A549 (cell line): ENCODE measurements at regions not wholly inside any gene's neighbourhood (a gene's known extent, or its start where the extent isn't known, plus 50 kb on each side); places are given as distances from the start of the nearest gene placed in this dataset.

Experiments
- ATAC-seq, 2 experiments: fragments of 200-7000 bp in 1 of 2; fragments of >200 bp in 1 of 2; cut with Nextera tagmentation in 1 of 2; cut with Tn5 transposase in 1 of 2; 3 replicates each; pipeline versions ENCODE4 v1.8.0 to v1.9.1; 2018 to 2020; ENCODE audit warnings: mild to moderate bottlenecking in 1 of 2, moderate library complexity in 1 of 2
- CTCF ChIA-PET: fragments of 300-600 bp; sonication (Branson Sonifier 250); formaldehyde crosslinking; extraction: SDS; loops from one replicate; lab custom pipeline; 2021; ENCODE audit warnings: antibody characterized with exemption, inconsistent platforms; lab: Yijun Ruan, JAX
- POLR2A ChIA-PET: fragments of 350-600 bp; formaldehyde crosslinking; extraction: SDS; loops from one replicate; lab custom pipeline; 2021; ENCODE audit warnings: antibody characterized with exemption, inconsistent platforms; lab: Yijun Ruan, JAX
- DNase-seq, 2 experiments: peaks; one replicate each; pipeline versions ENCODE4 v3.0.0 to v3.0.0-alpha.2; 2011 to 2016; ENCODE audit warnings: low read depth in 1 of 2, low spot score in 1 of 2
- FAIRE-seq: peaks from 2 replicates; lab custom pipeline; 2011; peaks lifted over from hg19 to GRCh38; lab: Jason Lieb, UNC
- H3K27ac ChIP-seq, 2 experiments: fragments of >200 bp; sonication (Bioruptor Twin); formaldehyde crosslinking; 3 replicates each; pipeline ENCODE4 v1.5.1; 2016 to 2017
- H3K4me1 ChIP-seq: fragments of >200 bp; sonication (Bioruptor Twin); formaldehyde crosslinking; 3 replicates; pipeline ENCODE4 v1.6.1; 2016
- H3K4me2 ChIP-seq: fragments of >200 bp; sonication (Bioruptor Twin); formaldehyde crosslinking; 3 replicates; pipeline ENCODE4 v1.6.1; 2016
- H3K4me3 ChIP-seq: fragments of >200 bp; sonication (Bioruptor Twin); formaldehyde crosslinking; 3 replicates; pipeline ENCODE4 v1.5.1; 2016
- H3K9me3 ChIP-seq: fragments of >200 bp; sonication (Bioruptor Twin); formaldehyde crosslinking; 3 replicates; pipeline ENCODE4 v1.6.1; 2016
- ATOH8 ChIP-seq: fragments of 250-450 bp; sonication (Bioruptor Pico); IDR thresholded peaks from 2 replicates; pipeline ENCODE4 v1.5.0; 2020; ENCODE audit warnings: low read depth, mild to moderate bottlenecking, moderate library complexity
- BHLHE40 ChIP-seq: IDR thresholded peaks from 2 replicates; pipeline ENCODE4 v1.6.1; 2012; ENCODE audit warnings: low read depth, low read length, inconsistent platforms
- CBX2 ChIP-seq: fragments of 200-600 bp; sonication (generic); IDR thresholded peaks from 2 replicates; pipeline ENCODE4 v1.6.1; 2016; ENCODE audit warnings: low read depth, mild to moderate bottlenecking, borderline replicate concordance
- CHD2 ChIP-seq: fragments of 150-350 bp; IDR thresholded peaks from 2 replicates; pipeline ENCODE4 v1.6.1; 2014; ENCODE audit warnings: low read length; ENCODE audit not compliant: partially characterized antibody
- EHF ChIP-seq: fragments of 250-450 bp; sonication (Bioruptor Pico); IDR thresholded peaks from 2 replicates; pipeline ENCODE4 v1.5.0; 2020; ENCODE audit warnings: mild to moderate bottlenecking
- FOSB ChIP-seq: fragments of 250-450 bp; sonication (Bioruptor Pico); IDR thresholded peaks from 2 replicates; pipeline ENCODE4 v1.5.0; 2020; ENCODE audit warnings: mild to moderate bottlenecking, moderate library complexity
- HDAC2 ChIP-seq: fragments of 200-600 bp; sonication (generic); IDR thresholded peaks from 2 replicates; pipeline ENCODE4 v1.6.1; 2016
- HEYL ChIP-seq: fragments of 250-450 bp; sonication (Bioruptor Pico); IDR thresholded peaks from 2 replicates; pipeline ENCODE4 v1.8.0; 2021; ENCODE audit warnings: mild to moderate bottlenecking, moderate library complexity
- HOXA7 ChIP-seq: fragments of 250-450 bp; sonication (Bioruptor Pico); IDR thresholded peaks from 2 replicates; pipeline ENCODE4 v1.5.0; 2020; ENCODE audit warnings: mild to moderate bottlenecking, moderate library complexity
- KDM1A ChIP-seq: fragments of 200-600 bp; sonication (generic); IDR thresholded peaks from 2 replicates; pipeline ENCODE4 v1.6.1; 2016; ENCODE audit warnings: low read depth, mild to moderate bottlenecking
- KDM5A ChIP-seq: fragments of 200-600 bp; sonication (generic); IDR thresholded peaks from 2 replicates; pipeline ENCODE4 v1.6.1; 2016; ENCODE audit warnings: antibody characterized with exemption, mild to moderate bottlenecking
- NPAS2 ChIP-seq: fragments of 250-450 bp; sonication (Bioruptor Pico); IDR thresholded peaks from 2 replicates; pipeline ENCODE4 v1.8.0; 2022; ENCODE audit warnings: mild to moderate bottlenecking, moderate library complexity, borderline replicate concordance
- NR3C1 ChIP-seq: fragments of >200 bp; sonication (Bioruptor Twin); formaldehyde crosslinking; IDR thresholded peaks from 3 replicates; pipeline ENCODE4 v1.6.1; 2017
- POLR2A ChIP-seq: IDR thresholded peaks from 2 replicates; pipeline ENCODE4 v1.6.1; 2012; ENCODE audit warnings: mild to moderate bottlenecking, low read length
- RAD21 ChIP-seq, 2 experiments: fragments of >200 bp in 1 of 2; sonication (Bioruptor Twin) in 1 of 2; formaldehyde crosslinking in 1 of 2; IDR thresholded peaks in 1 of 2; conservative IDR thresholded peaks in 1 of 2; 2 replicates in 1 of 2; 3 replicates in 1 of 2; pipeline ENCODE4 v1.6.1; 2012 to 2018; ENCODE audit warnings: inconsistent platforms in 1 of 2
- RARB ChIP-seq: fragments of 250-450 bp; sonication (Bioruptor Pico); IDR thresholded peaks from 2 replicates; pipeline ENCODE4 v1.8.0; 2021; ENCODE audit warnings: mild to moderate bottlenecking, moderate library complexity
- RCOR1 ChIP-seq: fragments of 150-350 bp; IDR thresholded peaks from 2 replicates; pipeline ENCODE4 v1.6.1; 2014; ENCODE audit warnings: antibody characterized with exemption, low read length, low read depth
- REST ChIP-seq: fragments of 200-600 bp; sonication (generic); IDR thresholded peaks from 2 replicates; pipeline ENCODE4 v1.6.1; 2016; ENCODE audit warnings: antibody characterized with exemption, mild to moderate bottlenecking, moderate library complexity
- RFX5 ChIP-seq: fragments of 450-650 bp; IDR thresholded peaks from 2 replicates; pipeline ENCODE4 v1.7.1; 2014; ENCODE audit warnings: antibody characterized with exemption, mild to moderate bottlenecking, moderate library complexity
- RNF2 ChIP-seq: fragments of 200-600 bp; sonication (generic); IDR thresholded peaks from 2 replicates; pipeline ENCODE4 v1.6.1; 2016; ENCODE audit warnings: low read depth, mild to moderate bottlenecking, antibody characterized with exemption, moderate library complexity, borderline replicate concordance
- SMC3 ChIP-seq: fragments of >200 bp; sonication (Bioruptor Twin); formaldehyde crosslinking; IDR thresholded peaks from 3 replicates; pipeline ENCODE4 v1.6.1; 2018; ENCODE audit warnings: inconsistent platforms
- TFCP2L1 ChIP-seq: fragments of 250-450 bp; sonication (Bioruptor Pico); IDR thresholded peaks from 2 replicates; pipeline ENCODE4 v1.5.0; 2021; ENCODE audit warnings: mild to moderate bottlenecking
- TP53 ChIP-seq: fragments of 250-450 bp; sonication (Bioruptor Pico); IDR thresholded peaks from 2 replicates; pipeline ENCODE4 v1.5.0; 2021; ENCODE audit warnings: mild to moderate bottlenecking, moderate library complexity
- WGBS: methylation state at CpG from one replicate; pipeline ENCODE4 v1.1.6; 2017; ENCODE audit errors: missing lambda C conversion rate; 5-methylcytosine and 5-hydroxymethylcytosine counted together
- TF ChIP-seq, protein P1 (sequence below): fragments of >200 bp; sonication (Bioruptor Twin); formaldehyde crosslinking; IDR thresholded peaks from 3 replicates; pipeline ENCODE4 v1.5.1; 2016
- TF ChIP-seq, protein P2 (sequence below): IDR thresholded peaks from 2 replicates; pipeline ENCODE4 v1.6.1; 2012; ENCODE audit warnings: low read depth, borderline replicate concordance

- CTCF ChIA-PET = interaction anchor here (1.2 kb wide), 1 partner anchor 13 kb away, joined by 4 read pairs; no protein-coding TSS in a partner anchor
- Histone ChIP-seq H3K4me3 (no peak overlapping the region), H3K4me2 (no peak overlapping the region), H3K27ac (no peak overlapping the region), H3K9me3 (no peaks in the 10 kb centered on the region), H3K4me1 (no peaks in the 10 kb centered on the region)
- ATAC-seq (no peak), DNase-seq (no peak), FAIRE-seq (no peak)
- POLR2A ChIA-PET = no interaction called here
- WGBS = 25% methylated on average over 1 of the region's 1 CpG
- TF ChIP-seq NR3C1 = no peak
- TF ChIP-seq BHLHE40 = no peak
- TF ChIP-seq HEYL (CRISPR knock-in tag) = no peak
- no peak for TF ChIP-seq ATOH8 (CRISPR knock-in tag)
- no peak for TF ChIP-seq RAD21 (conservative IDR thresholded peaks at IDR 0.05 in 1 of 2, IDR thresholded peaks at IDR 0.05 in 1 of 2)
- TF ChIP-seq, protein P1, sequence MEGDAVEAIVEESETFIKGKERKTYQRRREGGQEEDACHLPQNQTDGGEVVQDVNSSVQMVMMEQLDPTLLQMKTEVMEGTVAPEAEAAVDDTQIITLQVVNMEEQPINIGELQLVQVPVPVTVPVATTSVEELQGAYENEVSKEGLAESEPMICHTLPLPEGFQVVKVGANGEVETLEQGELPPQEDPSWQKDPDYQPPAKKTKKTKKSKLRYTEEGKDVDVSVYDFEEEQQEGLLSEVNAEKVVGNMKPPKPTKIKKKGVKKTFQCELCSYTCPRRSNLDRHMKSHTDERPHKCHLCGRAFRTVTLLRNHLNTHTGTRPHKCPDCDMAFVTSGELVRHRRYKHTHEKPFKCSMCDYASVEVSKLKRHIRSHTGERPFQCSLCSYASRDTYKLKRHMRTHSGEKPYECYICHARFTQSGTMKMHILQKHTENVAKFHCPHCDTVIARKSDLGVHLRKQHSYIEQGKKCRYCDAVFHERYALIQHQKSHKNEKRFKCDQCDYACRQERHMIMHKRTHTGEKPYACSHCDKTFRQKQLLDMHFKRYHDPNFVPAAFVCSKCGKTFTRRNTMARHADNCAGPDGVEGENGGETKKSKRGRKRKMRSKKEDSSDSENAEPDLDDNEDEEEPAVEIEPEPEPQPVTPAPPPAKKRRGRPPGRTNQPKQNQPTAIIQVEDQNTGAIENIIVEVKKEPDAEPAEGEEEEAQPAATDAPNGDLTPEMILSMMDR = no peak
- no peak for TF ChIP-seq EHF (CRISPR knock-in tag)
- TF ChIP-seq CBX2 = no peak
- no peak for TF ChIP-seq RARB
- no peak for TF ChIP-seq TP53 (CRISPR knock-in tag)
- no peak for TF ChIP-seq RFX5
Measured at GRCh38 chr4:138500869-138501268, 258.7 kb upstream of the SLC7A11 start.

GRCh38 chr4:138499627-138500026 is 257.5 kb upstream of the SLC7A11 start:
- CTCF ChIA-PET = interaction anchor here (1.1 kb wide), 1 partner anchor 9 kb away, joined by 3 read pairs; no protein-coding TSS in a partner anchor
- no peak for FAIRE-seq
- TF ChIP-seq CHD2 = no peak
- no peak for TF ChIP-seq EHF (CRISPR knock-in tag)
- TF ChIP-seq NPAS2 (CRISPR knock-in tag) = no peak
- no peak for TF ChIP-seq POLR2A
- no peak for TF ChIP-seq KDM1A
- no peak for TF ChIP-seq HOXA7 (CRISPR knock-in tag)
- no peak for TF ChIP-seq KDM5A
- TF ChIP-seq FOSB (CRISPR knock-in tag) = no peak
- TF ChIP-seq, all 56 proteins: peak for 0
- 64% methylated on average over 2 of the region's 2 CpGs for WGBS
- no peak for ATAC-seq
- DNase-seq = no peak
- H3K27ac ChIP-seq = no peak overlapping the region
- H3K4me1 ChIP-seq = no peaks in the 10 kb centered on the region
- H3K4me3 ChIP-seq = no peak overlapping the region
- no peak overlapping the region for H3K4me2 ChIP-seq
- POLR2A ChIA-PET = no interaction called here
- H3K9me3 ChIP-seq = no peaks in the 10 kb centered on the region

DNA sequence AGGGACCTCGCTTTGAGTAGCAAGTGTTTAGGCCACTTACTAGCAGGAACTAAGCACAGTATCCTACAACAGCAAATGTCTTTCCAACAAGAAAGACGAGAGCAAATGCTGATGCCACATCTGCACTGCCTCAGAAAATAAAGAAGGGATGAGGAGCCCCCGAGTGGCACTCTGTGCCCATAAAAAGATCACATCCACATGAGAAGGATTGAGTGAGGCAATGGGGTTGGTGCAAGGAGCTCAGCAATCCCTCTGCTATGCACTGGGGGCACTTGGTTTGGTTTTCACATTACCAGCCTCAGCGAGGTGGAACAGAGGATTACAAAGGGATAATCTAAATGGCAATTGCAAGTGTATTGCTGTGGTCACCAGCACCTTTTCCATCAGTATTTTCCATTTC is 252.8 kb upstream of the SLC7A11 start:
- Histone ChIP-seq H3K27ac (0 out of 6 replicates have a peak overlapping the region, but pooled peaks of 1 of the 2 experiments have one; percentile 10), H3K4me3 (no peak overlapping the region), H3K9me3 (no peaks in the 10 kb centered on the region), H3K4me1 (no peaks in the 10 kb centered on the region), H3K4me2 (no peak overlapping the region)
- peak; percentile 9 to 57 for DNase-seq
- ATAC-seq = peak; percentile 97 to 99
- ChIA-PET POLR2A (no interaction called here), CTCF (interaction anchor here (0.9 kb wide), 1 partner anchor 15 kb away, joined by 3 read pairs; no protein-coding TSS in a partner anchor)
- WGBS = 42% methylated on average over 4 of the region's 4 CpGs
- FAIRE-seq = no peak
- TF ChIP-seq HEYL (CRISPR knock-in tag) = no peak
- no peak for TF ChIP-seq CBX2
- TF ChIP-seq, protein P2, sequence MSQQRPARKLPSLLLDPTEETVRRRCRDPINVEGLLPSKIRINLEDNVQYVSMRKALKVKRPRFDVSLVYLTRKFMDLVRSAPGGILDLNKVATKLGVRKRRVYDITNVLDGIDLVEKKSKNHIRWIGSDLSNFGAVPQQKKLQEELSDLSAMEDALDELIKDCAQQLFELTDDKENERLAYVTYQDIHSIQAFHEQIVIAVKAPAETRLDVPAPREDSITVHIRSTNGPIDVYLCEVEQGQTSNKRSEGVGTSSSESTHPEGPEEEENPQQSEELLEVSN = no peak
- TF ChIP-seq HDAC2 = no peak
- peak; percentile 37 to 45; a peak in 3 of 5 replicates for TF ChIP-seq RAD21 (conservative IDR thresholded peaks at IDR 0.05 in 1 of 2, IDR thresholded peaks at IDR 0.05 in 1 of 2)
- TF ChIP-seq TFCP2L1 (CRISPR knock-in tag) = no peak
- TF ChIP-seq REST = no peak
- no peak for TF ChIP-seq RCOR1
- TF ChIP-seq, protein P1 = peak; percentile 17; the same call in 1 of the 3 replicates
- TF ChIP-seq RNF2 = no peak
- peak; percentile 23; the same call in 2 of the 3 replicates for TF ChIP-seq SMC3
- no peak for TF ChIP-seq POLR2A
